KMS-11 (cell line): ENCODE measurements at regions not wholly inside any gene's neighbourhood (a gene's known extent, or its start where the extent isn't known, plus 50 kb on each side); places are given as distances from the start of the nearest gene placed in this dataset.

ENCODE experiments used
- H2AFZ ChIP-seq: fragments of 200-600 bp; sonication (generic); 2 replicates; pipeline ENCODE4 v1.6.1; 2016; ENCODE audit warnings: antibody characterized with exemption, mixed run types, low read depth
- H3K27ac ChIP-seq: fragments of 200-600 bp; sonication (generic); 2 replicates; pipeline ENCODE4 v1.6.1; 2016; ENCODE audit warnings: mild to moderate bottlenecking, mixed run types
- H3K27me3 ChIP-seq: fragments of 200-600 bp; sonication (generic); 2 replicates; pipeline ENCODE4 v1.6.1; 2017; ENCODE audit warnings: mild to moderate bottlenecking, low read depth, mixed run types, moderate library complexity; ENCODE audit not compliant: insufficient read depth
- H3K36me3 ChIP-seq: fragments of 200-600 bp; sonication (generic); 2 replicates; pipeline ENCODE4 v1.6.1; 2017; ENCODE audit warnings: mild to moderate bottlenecking, mixed run types; ENCODE audit not compliant: insufficient read depth
- H3K4me1 ChIP-seq: fragments of 200-600 bp; sonication (generic); 2 replicates; pipeline ENCODE4 v1.6.1; 2016; ENCODE audit warnings: mild to moderate bottlenecking, low read depth, mixed run types; ENCODE audit not compliant: poor library complexity, severe bottlenecking
- H3K4me2 ChIP-seq: fragments of 200-600 bp; sonication (generic); 2 replicates; pipeline ENCODE4 v1.7.0; 2016; ENCODE audit warnings: mild to moderate bottlenecking, mixed run types
- H3K4me3 ChIP-seq: fragments of 200-600 bp; sonication (generic); IDR thresholded peaks from 2 replicates; pipeline ENCODE4 v1.6.1; 2017; ENCODE audit warnings: low read depth, low read length, mixed read lengths; ENCODE audit not compliant: insufficient read depth
- H3K79me2 ChIP-seq: fragments of 200-600 bp; sonication (generic); 2 replicates; pipeline ENCODE4 v1.6.1; 2016; ENCODE audit warnings: low read depth, mixed run types; ENCODE audit not compliant: insufficient read depth
- H3K9ac ChIP-seq: fragments of 200-600 bp; sonication (generic); 2 replicates; pipeline ENCODE4 v1.6.1; 2016; ENCODE audit warnings: mild to moderate bottlenecking, mixed run types
- H4K20me1 ChIP-seq: fragments of 200-600 bp; sonication (generic); 2 replicates; pipeline ENCODE4 v1.6.1; 2016; ENCODE audit warnings: mild to moderate bottlenecking, mixed run types; ENCODE audit not compliant: insufficient read depth
- CTCF ChIP-seq: fragments of 200-600 bp; sonication (generic); conservative IDR thresholded peaks from 2 replicates; pipeline ENCODE4 v1.6.1; 2017; ENCODE audit warnings: low read depth, mild to moderate bottlenecking, antibody characterized with exemption, low read length, moderate library complexity, mixed read lengths

GRCh38 chr12:83361071-83361470, 674.4 kb downstream of the TMTC2 start:
- Histone ChIP-seq H3K4me1 (no peaks in the 10 kb centered on the region), H3K27ac (no peak overlapping the region), H2AFZ (no peak overlapping the region), H3K27me3 (no peaks in the 10 kb centered on the region), H4K20me1 (no peaks in the 10 kb centered on the region), H3K79me2 (no peaks in the 10 kb centered on the region), H3K9ac (no peak overlapping the region), H3K4me3 (no peak overlapping the region), H3K36me3 (no peaks in the 10 kb centered on the region), H3K4me2 (no peak overlapping the region)
- TF ChIP-seq CTCF: no peak

- no peak overlapping the region for H2AFZ ChIP-seq
- no peak overlapping the region for H3K27ac ChIP-seq
- no peaks in the 10 kb centered on the region for H4K20me1 ChIP-seq
- H3K27me3 ChIP-seq: no peaks in the 10 kb centered on the region
- no peak overlapping the region for H3K4me3 ChIP-seq
- no peaks in the 10 kb centered on the region for H3K4me1 ChIP-seq
- TF ChIP-seq CTCF: no peak
- H3K9ac ChIP-seq: no peak overlapping the region
- H3K36me3 ChIP-seq: no peaks in the 10 kb centered on the region
- no peaks in the 10 kb centered on the region for H3K79me2 ChIP-seq
- no peak overlapping the region for H3K4me2 ChIP-seq
These were observed 663.4 kb downstream of the TMTC2 start for GRCh38 chr12:83349907-83350611.

DNA sequence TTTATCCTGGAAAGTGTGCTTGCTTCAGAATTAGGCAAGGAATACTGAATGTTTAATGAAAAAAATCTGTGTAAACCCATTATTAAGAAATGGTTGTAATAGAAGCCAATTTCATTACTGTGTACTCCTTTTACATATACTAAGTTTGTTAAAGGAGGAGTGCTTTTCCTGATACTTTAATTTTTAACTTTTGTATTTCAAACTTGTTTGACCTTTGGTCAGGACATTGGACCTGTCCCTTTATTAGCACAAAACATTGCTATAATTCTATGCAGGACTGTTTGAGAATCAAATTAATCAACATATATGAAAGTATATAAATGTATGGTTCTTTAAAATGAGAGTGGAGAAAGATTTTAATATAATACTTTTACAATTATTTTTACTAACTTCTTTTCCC, 659.6 kb downstream of the TMTC2 start:
- Histone ChIP-seq H3K4me3 (no peak overlapping the region), H3K79me2 (no peaks in the 10 kb centered on the region), H3K4me1 (no peaks in the 10 kb centered on the region), H3K36me3 (no peaks in the 10 kb centered on the region), H3K9ac (no peak overlapping the region), H3K4me2 (no peak overlapping the region), H4K20me1 (no peaks in the 10 kb centered on the region), H3K27ac (no peak overlapping the region), H3K27me3 (no peaks in the 10 kb centered on the region), H2AFZ (no peak overlapping the region)
- no peak for TF ChIP-seq CTCF

DNA sequence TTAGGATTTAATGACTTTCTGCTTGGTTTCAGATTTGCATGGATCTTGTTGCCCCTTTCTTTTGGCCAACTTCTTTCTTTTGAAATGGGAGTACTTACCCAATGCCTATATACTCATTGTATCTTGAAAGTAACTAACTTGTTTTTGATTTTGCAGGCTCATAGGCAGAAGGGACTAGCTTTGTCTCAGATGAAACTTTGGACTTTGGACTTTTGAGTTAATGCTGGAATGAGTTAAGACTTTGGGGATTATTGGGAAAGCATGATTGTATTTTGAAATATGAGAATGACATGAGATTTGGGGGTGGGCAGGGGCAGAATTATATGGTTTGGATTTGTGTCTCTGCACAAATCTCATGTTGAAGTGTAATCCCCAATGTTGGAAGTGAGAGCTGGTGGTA, 657.1 kb downstream of the TMTC2 start:
- H3K4me3 ChIP-seq: no peak overlapping the region
- TF ChIP-seq CTCF: no peak
- no peaks in the 10 kb centered on the region for H3K79me2 ChIP-seq

More for the DNA sequence above, 657.1 kb downstream of the TMTC2 start:
- Histone ChIP-seq H2AFZ (no peak overlapping the region), H3K36me3 (no peaks in the 10 kb centered on the region), H3K4me2 (no peak overlapping the region), H3K27ac (no peak overlapping the region), H3K4me1 (no peaks in the 10 kb centered on the region), H3K9ac (no peak overlapping the region), H3K27me3 (no peaks in the 10 kb centered on the region), H4K20me1 (no peaks in the 10 kb centered on the region)
